ENCODE measurements at regions not wholly inside any gene's neighbourhood (a gene's known extent, or its start where the extent isn't known, plus 50 kb on each side); places are given as distances from the start of the nearest gene placed in this dataset.

DNA sequence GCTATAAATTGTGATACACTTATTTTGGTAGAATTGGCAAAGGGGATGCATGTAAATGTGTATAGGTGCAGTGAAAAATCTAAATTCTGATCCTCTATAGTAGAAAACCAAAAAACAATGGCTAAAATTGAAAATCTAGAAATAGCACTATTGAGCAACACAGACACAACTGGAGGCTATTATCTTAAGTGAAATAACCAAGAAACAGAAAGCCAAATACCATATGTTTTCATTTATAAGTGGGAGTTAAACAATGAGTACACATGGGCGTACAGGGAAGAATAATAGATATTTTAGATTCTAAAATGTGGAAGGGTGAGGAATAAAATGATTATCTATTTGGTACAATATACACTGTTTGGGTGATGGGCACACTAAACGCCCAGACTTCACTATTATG is 183.2 kb upstream of the TUSC1 start:
- intact Hi-C loops (cut with micrococcal nuclease; ENCODE audit: unreplicated experiment): no loop called here
- no TSS peak for BruUV-seq (replicated peaks)
- no peaks in the 10 kb centered on the region for H3K9me3 ChIP-seq (ENCODE audit: low read length)
- CTCF ChIA-PET (ENCODE audit: unreplicated experiment): no interaction called here
- no peak overlapping the region for H3K4me3 ChIP-seq (ENCODE audit: low read depth, low read length, poor library complexity, severe bottlenecking)
- H3K79me2 ChIP-seq (ENCODE audit: insufficient read depth, low read depth, low read length): no peaks in the 10 kb centered on the region
- H2AFZ ChIP-seq (ENCODE audit: low read length): no peak overlapping the region
- POLR2A ChIA-PET: interaction anchor here (0.6 kb wide), 1 partner anchor 8 kb away, joined by 3 read pairs; no protein-coding TSS in a partner anchor
- H3K4me1 ChIP-seq (ENCODE audit: insufficient read depth, low read length, poor library complexity, severe bottlenecking): no peaks in the 10 kb centered on the region
- no peak for TF ChIP-seq EZH2phosphoT487 (IDR thresholded peaks at IDR 0.05; ENCODE audit: borderline replicate concordance, low read depth, low read length)
- TF ChIP-seq CTCF (conservative IDR thresholded peaks at IDR 0.05; ENCODE audit: low read length): no peak
- no peaks in the 10 kb centered on the region for H3K9me2 ChIP-seq (ENCODE audit: insufficient read depth, low read length)
- H3K27ac ChIP-seq (ENCODE audit: low read depth, low read length, poor library complexity, severe bottlenecking): no peak overlapping the region
- DNase-seq (ENCODE audit: low spot score): no peak
- no peaks in the 10 kb centered on the region for H4K20me1 ChIP-seq (ENCODE audit: insufficient read depth, low read length)
- H3K4me2 ChIP-seq (ENCODE audit: low read length): no peak overlapping the region
- no peaks in the 10 kb centered on the region for H3K36me3 ChIP-seq (ENCODE audit: insufficient read depth, low read length)

- Histone ChIP-seq H3K9me3 (ENCODE audit: low read length) (0 out of 2 replicates have a peak, but pooled peaks cover 11% of the 10 kb centered on the region), H3K9me2 (ENCODE audit: insufficient read depth, low read length) (no peaks in the 10 kb centered on the region), H3K4me1 (ENCODE audit: insufficient read depth, low read length, poor library complexity, severe bottlenecking) (no peaks in the 10 kb centered on the region), H4K20me1 (ENCODE audit: insufficient read depth, low read length) (no peaks in the 10 kb centered on the region), H2AFZ (ENCODE audit: low read length) (no peak overlapping the region), H3K4me3 (ENCODE audit: low read depth, low read length, poor library complexity, severe bottlenecking) (no peak overlapping the region), H3K27ac (ENCODE audit: low read depth, low read length, poor library complexity, severe bottlenecking) (no peak overlapping the region), H3K79me2 (ENCODE audit: insufficient read depth, low read depth, low read length) (no peaks in the 10 kb centered on the region), H3K36me3 (ENCODE audit: insufficient read depth, low read length) (no peaks in the 10 kb centered on the region), H3K4me2 (ENCODE audit: low read length) (no peak overlapping the region)
- TF ChIP-seq CTCF (conservative IDR thresholded peaks at IDR 0.05; ENCODE audit: low read length) (no peak), EZH2phosphoT487 (IDR thresholded peaks at IDR 0.05; ENCODE audit: borderline replicate concordance, low read depth, low read length) (no peak)
- ChIA-PET POLR2A (interaction anchor here (1.1 kb wide), 1 partner anchor 14 kb away, joined by 3 read pairs; no protein-coding TSS in a partner anchor), CTCF (ENCODE audit: unreplicated experiment) (no interaction called here)
- intact Hi-C loops (cut with micrococcal nuclease; ENCODE audit: unreplicated experiment): no loop called here
- no peak for DNase-seq (ENCODE audit: low spot score)
- no TSS peak for BruUV-seq (replicated peaks)
These were observed 178.9 kb upstream of the TUSC1 start for GRCh38 chr9:25857147-25857546.

GRCh38 chr9:25850803-25851202 is 172.6 kb upstream of the TUSC1 start:
- Histone ChIP-seq H4K20me1 (ENCODE audit: insufficient read depth, low read length) (no peaks in the 10 kb centered on the region), H3K4me1 (ENCODE audit: insufficient read depth, low read length, poor library complexity, severe bottlenecking) (no peaks in the 10 kb centered on the region), H3K79me2 (ENCODE audit: insufficient read depth, low read depth, low read length) (no peaks in the 10 kb centered on the region), H3K27ac (ENCODE audit: low read depth, low read length, poor library complexity, severe bottlenecking) (no peak overlapping the region), H3K9me3 (ENCODE audit: low read length) (0 out of 2 replicates have a peak, but pooled peaks cover 20% of the 10 kb centered on the region), H3K4me3 (ENCODE audit: low read depth, low read length, poor library complexity, severe bottlenecking) (no peak overlapping the region), H3K4me2 (ENCODE audit: low read length) (no peak overlapping the region), H3K9me2 (ENCODE audit: insufficient read depth, low read length) (no peaks in the 10 kb centered on the region), H3K36me3 (ENCODE audit: insufficient read depth, low read length) (no peaks in the 10 kb centered on the region), H2AFZ (ENCODE audit: low read length) (no peak overlapping the region)
- BruUV-seq (replicated peaks): no TSS peak
- no peak for TF ChIP-seq EZH2phosphoT487 (IDR thresholded peaks at IDR 0.05; ENCODE audit: borderline replicate concordance, low read depth, low read length)
- no peak for TF ChIP-seq CTCF (conservative IDR thresholded peaks at IDR 0.05; ENCODE audit: low read length)
- POLR2A ChIA-PET: no interaction called here
- CTCF ChIA-PET (ENCODE audit: unreplicated experiment): no interaction called here
- intact Hi-C loops (cut with micrococcal nuclease; ENCODE audit: unreplicated experiment): no loop called here
- DNase-seq (ENCODE audit: low spot score): no peak

Measured in OCI-LY7 (cell line).